GM12878 (cell line): ENCODE measurements at regions not wholly inside any gene's neighbourhood (a gene's known extent, or its start where the extent isn't known, plus 50 kb on each side); places are given as distances from the start of the nearest gene placed in this dataset.

Experiments used
- ATAC-seq: fragments of 200-7000 bp; cut with Tn5 transposase; 3 replicates; pipeline ENCODE4 v1.9.1; 2020; ENCODE audit warnings: mild to moderate bottlenecking, moderate library complexity
- BruUV-seq: library from RNA; stranded (reverse); fragments of 400-500 nt; replicated peaks from 2 replicates; lab custom pipeline; 2021; lab: Mats Ljungman, UMichigan
- CTCF ChIA-PET: fragments of 300-600 bp; sonication (Branson Sonifier 250); formaldehyde crosslinking; extraction: SDS; loops from one replicate; lab custom pipeline; 2021; ENCODE audit warnings: inconsistent platforms; lab: Yijun Ruan, JAX
- POLR2A ChIA-PET: fragments of 350-600 bp; formaldehyde crosslinking; extraction: SDS; loops from one replicate; lab custom pipeline; 2021; ENCODE audit warnings: inconsistent platforms; lab: Charles Lee
- RAD21 ChIA-PET: fragments of 300-600 bp; sonication (Branson Sonifier 250); formaldehyde crosslinking; loops from one replicate; lab custom pipeline; 2023; ENCODE audit warnings: antibody characterized with exemption; ENCODE audit not compliant: unreplicated experiment; lab: Charles Lee
- SMC1A ChIA-PET: fragments of 300-600 bp; sonication (Branson Sonifier 250); formaldehyde crosslinking; loops from one replicate; lab custom pipeline; 2023; ENCODE audit not compliant: unreplicated experiment, uncharacterized antibody; lab: Charles Lee
- DNase-seq: peaks from one replicate; pipeline ENCODE4 v3.0.0-alpha.2; 2011; ENCODE audit warnings: low read depth, low spot score
- FAIRE-seq: peaks from 3 replicates; lab custom pipeline; 2011; peaks lifted over from hg19 to GRCh38; lab: Jason Lieb, UNC
- H2AFZ ChIP-seq: 2 replicates; pipeline ENCODE4 v1.6.0; 2011; ENCODE audit warnings: low read depth, low read length, control low read depth; ENCODE audit not compliant: control insufficient read depth
- H3K27ac ChIP-seq: 2 replicates; pipeline ENCODE4 v1.5.1; 2011; ENCODE audit warnings: control low read depth; ENCODE audit not compliant: control insufficient read depth, insufficient read depth
- H3K27me3 ChIP-seq, 2 experiments: replicated peaks in 1 of 2; 2 replicates each; pipeline versions ENCODE4 v1.6.0 to v1.6.1; 2011; ENCODE audit warnings: low read length in 1 of 2; ENCODE audit not compliant: control insufficient read depth in 2 of 2, insufficient read depth in 2 of 2
- H3K36me3 ChIP-seq, 2 experiments: 2 replicates each; pipeline ENCODE4 v1.5.1; 2011; ENCODE audit warnings: low read length in 1 of 2; ENCODE audit not compliant: control insufficient read depth in 2 of 2, insufficient read depth in 2 of 2
- H3K4me1 ChIP-seq: 2 replicates; pipeline ENCODE4 v1.6.1; 2011; ENCODE audit warnings: mild to moderate bottlenecking, low read length, moderate library complexity, mixed read lengths; ENCODE audit not compliant: control insufficient read depth, insufficient read depth
- H3K4me2 ChIP-seq: 2 replicates; pipeline ENCODE4 v1.6.0; 2011; ENCODE audit warnings: control low read depth; ENCODE audit not compliant: control insufficient read depth, insufficient read depth
- H3K4me3 ChIP-seq: fragments of 200-600 bp; sonication (generic); 2 replicates; pipeline ENCODE4 v1.5.1; 2016
- H3K79me2 ChIP-seq: 2 replicates; pipeline ENCODE4 v1.6.0; 2011; ENCODE audit warnings: low read length; ENCODE audit not compliant: control insufficient read depth, insufficient read depth
- H3K9ac ChIP-seq: 2 replicates; pipeline ENCODE4 v1.8.0; 2011; ENCODE audit warnings: low read length, control low read depth, mixed read lengths; ENCODE audit not compliant: control insufficient read depth, insufficient read depth
- H3K9me3 ChIP-seq: replicated peaks from 3 replicates; pipeline ENCODE4 v1.5.1; 2011; ENCODE audit warnings: mild to moderate bottlenecking, low read length; ENCODE audit not compliant: control insufficient read depth, insufficient read depth
- H4K20me1 ChIP-seq: 2 replicates; pipeline ENCODE4 v1.6.0; 2011; ENCODE audit not compliant: control insufficient read depth, insufficient read depth
- FOXK2 ChIP-seq: fragments of 450-650 bp; IDR thresholded peaks from 2 replicates; pipeline ENCODE4 v1.6.1; 2017; ENCODE audit warnings: mild to moderate bottlenecking, moderate library complexity
- GABPA ChIP-seq: IDR thresholded peaks from 2 replicates; pipeline ENCODE4 v1.6.1; 2014; ENCODE audit warnings: antibody characterized with exemption, low read depth, mild to moderate bottlenecking, inconsistent platforms
- PRDM15 ChIP-seq: fragments of 450-650 bp; formaldehyde crosslinking; IDR thresholded peaks from 2 replicates; pipeline ENCODE4 v1.4.0; 2020; ENCODE audit warnings: mild to moderate bottlenecking, moderate library complexity
- WGBS: methylation state at CpG from one replicate; pipeline ENCODE4 v1.1.6; 2016; ENCODE audit warnings: low lambda C conversion rate; ENCODE audit not compliant: insufficient replicate concordance, insufficient coverage; ENCODE audit errors: missing lambda C conversion rate; 5-methylcytosine and 5-hydroxymethylcytosine counted together
- in situ Hi-C: fragments of 300-500 bp; cut with MboI; formaldehyde crosslinking; loops from 9 replicates; pipeline ENCODE4 v1.14.3; 2018; ENCODE audit warnings: mixed read lengths
- intact Hi-C: fragments of 100-400 bp; cut with micrococcal nuclease; formaldehyde crosslinking; loops from one replicate; pipeline ENCODE4 v1.14.2; 2022; ENCODE audit not compliant: unreplicated experiment
- TF ChIP-seq, protein P1 (sequence below): fragments of 150-350 bp; IDR thresholded peaks from 2 replicates; pipeline ENCODE4 v1.6.1; 2014; ENCODE audit warnings: mild to moderate bottlenecking, low read depth, low read length
- TF ChIP-seq, protein P2 (sequence below): fragments of 450-650 bp; IDR thresholded peaks from 2 replicates; pipeline ENCODE4 v1.6.1; 2018; ENCODE audit warnings: mild to moderate bottlenecking, low read depth, moderate library complexity; ENCODE audit not compliant: partially characterized antibody

DNA sequence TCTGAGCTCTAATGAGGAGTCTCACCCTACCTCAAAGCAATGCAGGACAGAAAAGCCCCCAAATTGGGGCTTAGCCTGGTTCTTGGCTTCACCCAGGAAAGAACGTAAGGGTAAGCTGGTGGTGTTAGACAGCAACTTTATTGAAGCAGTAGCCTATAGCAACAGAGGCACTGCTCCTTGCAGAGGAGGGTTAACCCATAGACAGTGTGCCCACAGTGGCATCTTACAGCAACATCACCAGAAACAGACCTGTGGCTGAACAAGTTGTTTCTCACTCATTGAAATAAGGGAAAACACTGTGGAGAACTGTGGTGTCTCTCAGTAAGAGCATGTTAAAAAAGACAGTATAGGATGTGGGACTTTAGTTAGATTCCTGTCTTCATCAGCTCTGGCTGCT lies 80.4 kb upstream of the SPTLC3 start:
- no peak for TF ChIP-seq FOXK2
- TF ChIP-seq, protein P1, sequence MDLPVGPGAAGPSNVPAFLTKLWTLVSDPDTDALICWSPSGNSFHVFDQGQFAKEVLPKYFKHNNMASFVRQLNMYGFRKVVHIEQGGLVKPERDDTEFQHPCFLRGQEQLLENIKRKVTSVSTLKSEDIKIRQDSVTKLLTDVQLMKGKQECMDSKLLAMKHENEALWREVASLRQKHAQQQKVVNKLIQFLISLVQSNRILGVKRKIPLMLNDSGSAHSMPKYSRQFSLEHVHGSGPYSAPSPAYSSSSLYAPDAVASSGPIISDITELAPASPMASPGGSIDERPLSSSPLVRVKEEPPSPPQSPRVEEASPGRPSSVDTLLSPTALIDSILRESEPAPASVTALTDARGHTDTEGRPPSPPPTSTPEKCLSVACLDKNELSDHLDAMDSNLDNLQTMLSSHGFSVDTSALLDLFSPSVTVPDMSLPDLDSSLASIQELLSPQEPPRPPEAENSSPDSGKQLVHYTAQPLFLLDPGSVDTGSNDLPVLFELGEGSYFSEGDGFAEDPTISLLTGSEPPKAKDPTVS = no peak
- TF ChIP-seq PRDM15 = no peak
- TF ChIP-seq GABPA = no peak
- TF ChIP-seq, protein P2, sequence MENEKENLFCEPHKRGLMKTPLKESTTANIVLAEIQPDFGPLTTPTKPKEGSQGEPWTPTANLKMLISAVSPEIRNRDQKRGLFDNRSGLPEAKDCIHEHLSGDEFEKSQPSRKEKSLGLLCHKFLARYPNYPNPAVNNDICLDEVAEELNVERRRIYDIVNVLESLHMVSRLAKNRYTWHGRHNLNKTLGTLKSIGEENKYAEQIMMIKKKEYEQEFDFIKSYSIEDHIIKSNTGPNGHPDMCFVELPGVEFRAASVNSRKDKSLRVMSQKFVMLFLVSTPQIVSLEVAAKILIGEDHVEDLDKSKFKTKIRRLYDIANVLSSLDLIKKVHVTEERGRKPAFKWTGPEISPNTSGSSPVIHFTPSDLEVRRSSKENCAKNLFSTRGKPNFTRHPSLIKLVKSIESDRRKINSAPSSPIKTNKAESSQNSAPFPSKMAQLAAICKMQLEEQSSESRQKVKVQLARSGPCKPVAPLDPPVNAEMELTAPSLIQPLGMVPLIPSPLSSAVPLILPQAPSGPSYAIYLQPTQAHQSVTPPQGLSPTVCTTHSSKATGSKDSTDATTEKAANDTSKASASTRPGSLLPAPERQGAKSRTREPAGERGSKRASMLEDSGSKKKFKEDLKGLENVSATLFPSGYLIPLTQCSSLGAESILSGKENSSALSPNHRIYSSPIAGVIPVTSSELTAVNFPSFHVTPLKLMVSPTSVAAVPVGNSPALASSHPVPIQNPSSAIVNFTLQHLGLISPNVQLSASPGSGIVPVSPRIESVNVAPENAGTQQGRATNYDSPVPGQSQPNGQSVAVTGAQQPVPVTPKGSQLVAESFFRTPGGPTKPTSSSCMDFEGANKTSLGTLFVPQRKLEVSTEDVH = no peak
- ATAC-seq (no peak), DNase-seq (no peak), FAIRE-seq (no peak)
- Histone ChIP-seq H2AFZ (no peak overlapping the region), H3K27ac (no peak overlapping the region), H3K4me2 (no peak overlapping the region), H3K79me2 (no peaks in the 10 kb centered on the region), H4K20me1 (no peaks in the 10 kb centered on the region), H3K36me3 (no peaks in the 10 kb centered on the region), H3K9me3 (no peaks in the 10 kb centered on the region), H3K4me1 (no peaks in the 10 kb centered on the region), H3K27me3 (no peaks in the 10 kb centered on the region; a peak in 1 of 4 replicates), H3K4me3 (no peak overlapping the region), H3K9ac (no peak overlapping the region)
- in situ Hi-C loops = loop anchor here (10.0 to 25.0 kb wide), 2 partner anchors 366 to 634 kb away; no protein-coding TSS in a partner anchor
- ChIA-PET SMC1A (interaction anchor here (1.1 to 1.9 kb wide), 2 partner anchors 37 to 176 kb away, joined by 4 to 6 read pairs; no protein-coding TSS in a partner anchor), RAD21 (no interaction called here), CTCF (interaction anchor here (1.3 kb wide), 1 partner anchor 180 kb away, joined by 3 read pairs; no protein-coding TSS in a partner anchor), POLR2A (no interaction called here)
- intact Hi-C loops = loop anchor here (5.0 to 10.0 kb wide), 2 partner anchors 859 to 1126 kb away; partner anchors contain the start of gene NDUFAF5
- 0% methylated on average over 1 of the region's 1 CpG for WGBS
- BruUV-seq = no TSS peak
